MCF 10A (cell line): ENCODE measurements at regions not wholly inside any gene's neighbourhood (a gene's known extent, or its start where the extent isn't known, plus 50 kb on each side); places are given as distances from the start of the nearest gene placed in this dataset.

Experiments
- BruUV-seq: library from RNA; stranded (reverse); fragments of 400-500 nt; replicated peaks from 2 replicates; lab custom pipeline; 2021; lab: Mats Ljungman, UMichigan
- CTCF ChIA-PET: fragments of 300-600 bp; sonication (Branson Sonifier 250); formaldehyde crosslinking; extraction: SDS; loops from one replicate; lab custom pipeline; 2021; ENCODE audit warnings: antibody characterized with exemption, inconsistent platforms; lab: Yijun Ruan, JAX
- POLR2A ChIA-PET: fragments of 300-600, 350-650 bp; sonication (Branson Sonifier 250); formaldehyde crosslinking; extraction: SDS; loops from one replicate; lab custom pipeline; 2020; ENCODE audit warnings: antibody characterized with exemption, inconsistent platforms; lab: Yijun Ruan, JAX
- DNase-seq: peaks from one replicate; pipeline ENCODE4 v3.0.0-alpha.2; 2018; ENCODE audit not compliant: unreplicated experiment
- H3K27ac Mint-ChIP-seq: one replicate; pipeline ENCODE4 v1.8.0; 2022; ENCODE audit warnings: mild to moderate bottlenecking, low read depth, mixed read lengths; ENCODE audit not compliant: unreplicated experiment
- H3K27me3 Mint-ChIP-seq: one replicate; pipeline ENCODE4 v1.8.0; 2022; ENCODE audit warnings: mixed read lengths; ENCODE audit not compliant: insufficient read depth, unreplicated experiment
- H3K36me3 Mint-ChIP-seq: one replicate; pipeline ENCODE4 v1.8.0; 2022; ENCODE audit warnings: mild to moderate bottlenecking, moderate library complexity, mixed read lengths; ENCODE audit not compliant: insufficient read depth, unreplicated experiment
- H3K4me1 Mint-ChIP-seq: one replicate; pipeline ENCODE4 v1.8.0; 2022; ENCODE audit warnings: mixed read lengths; ENCODE audit not compliant: insufficient read depth, unreplicated experiment
- H3K4me3 Mint-ChIP-seq: one replicate; pipeline ENCODE4 v1.8.0; 2022; ENCODE audit warnings: mild to moderate bottlenecking, moderate library complexity, mixed read lengths; ENCODE audit not compliant: unreplicated experiment
- H3K9me3 Mint-ChIP-seq: one replicate; pipeline ENCODE4 v1.8.0; 2022; ENCODE audit warnings: mixed read lengths; ENCODE audit not compliant: unreplicated experiment
- CTCF ChIP-seq: fragments of 200-600 bp; IDR thresholded peaks from one replicate; pipeline ENCODE4 v1.8.0; 2022; ENCODE audit warnings: antibody characterized with exemption, mild to moderate bottlenecking; ENCODE audit not compliant: unreplicated experiment
- intact Hi-C: fragments of 100-400 bp; cut with micrococcal nuclease; formaldehyde crosslinking; loops from 2 replicates; pipeline ENCODE4 v1.14.1; 2022

GRCh38 chr7:125675169-125675568, 745.5 kb upstream of the POT1 start:
- ChIA-PET CTCF (no interaction called here), POLR2A (interaction anchor here (0.6 kb wide), 1 partner anchor 185 kb away, joined by 7 read pairs; no protein-coding TSS in a partner anchor)
- H3K4me1 Mint-ChIP-seq: peaks cover 6% of the 10 kb centered on the region
- H3K27ac Mint-ChIP-seq: no peak overlapping the region
- no peak overlapping the region for H3K4me3 Mint-ChIP-seq
- BruUV-seq: no TSS peak
- no peak for TF ChIP-seq CTCF
- no peaks in the 10 kb centered on the region for H3K27me3 Mint-ChIP-seq
- no peaks in the 10 kb centered on the region for H3K36me3 Mint-ChIP-seq
- DNase-seq: no peak
- H3K9me3 Mint-ChIP-seq: no peaks in the 10 kb centered on the region
- intact Hi-C loops: no loop called here

- no peaks in the 10 kb centered on the region for H3K27me3 Mint-ChIP-seq
- H3K27ac Mint-ChIP-seq: no peak overlapping the region
- POLR2A ChIA-PET: no interaction called here
- CTCF ChIA-PET: interaction anchor here (0.6 to 1.6 kb wide), 6 partner anchors 312 to 1084 kb away, joined by 3 to 5 read pairs (median 4); no protein-coding TSS in a partner anchor
- no peak overlapping the region for H3K4me3 Mint-ChIP-seq
- TF ChIP-seq CTCF: peak; percentile 74
- no peaks in the 10 kb centered on the region for H3K4me1 Mint-ChIP-seq
- DNase-seq: peak; percentile 57
- intact Hi-C loops: loop anchor here (1.0 kb wide), 2 partner anchors 611 to 615 kb away; no protein-coding TSS in a partner anchor
- H3K9me3 Mint-ChIP-seq: no peaks in the 10 kb centered on the region
- BruUV-seq: no TSS peak
- H3K36me3 Mint-ChIP-seq: no peaks in the 10 kb centered on the region
Observed at GRCh38 chr7:125670926-125671572, 741.4 kb upstream of the POT1 start.

GRCh38 chr7:125668321-125668993, 738.8 kb upstream of the POT1 start:
- Mint-ChIP-seq H3K27me3 (no peaks in the 10 kb centered on the region), H3K9me3 (no peaks in the 10 kb centered on the region), H3K4me1 (no peaks in the 10 kb centered on the region), H3K36me3 (no peaks in the 10 kb centered on the region), H3K4me3 (no peak overlapping the region), H3K27ac (no peak overlapping the region)
- intact Hi-C loops: no loop called here
- CTCF ChIA-PET: interaction anchor here (1.4 to 5.2 kb wide), 2 partner anchors 351 to 608 kb away, joined by 3 to 24 read pairs; no protein-coding TSS in a partner anchor
- BruUV-seq: no TSS peak
- POLR2A ChIA-PET: no interaction called here
- TF ChIP-seq CTCF: no peak
- no peak for DNase-seq

- H3K9me3 Mint-ChIP-seq: peaks cover 9% of the 10 kb centered on the region
- ChIA-PET CTCF (interaction anchor here (0.6 to 5.2 kb wide), 5 partner anchors 19 to 701 kb away, joined by 3 to 24 read pairs (median 3); no protein-coding TSS in a partner anchor), POLR2A (no interaction called here)
- peaks cover 12% of the 10 kb centered on the region for H3K4me1 Mint-ChIP-seq
- no peak for DNase-seq
- intact Hi-C loops: no loop called here
- no peaks in the 10 kb centered on the region for H3K36me3 Mint-ChIP-seq
- H3K4me3 Mint-ChIP-seq: no peak overlapping the region
- no peak for TF ChIP-seq CTCF
- no TSS peak for BruUV-seq
- H3K27ac Mint-ChIP-seq: no peak overlapping the region
- H3K27me3 Mint-ChIP-seq: no peaks in the 10 kb centered on the region
Observed at GRCh38 chr7:125664625-125665024, 735.0 kb upstream of the POT1 start.
